ENCODE measurements at regions not wholly inside any gene's neighbourhood (a gene's known extent, or its start where the extent isn't known, plus 50 kb on each side); places are given as distances from the start of the nearest gene placed in this dataset.

DNA sequence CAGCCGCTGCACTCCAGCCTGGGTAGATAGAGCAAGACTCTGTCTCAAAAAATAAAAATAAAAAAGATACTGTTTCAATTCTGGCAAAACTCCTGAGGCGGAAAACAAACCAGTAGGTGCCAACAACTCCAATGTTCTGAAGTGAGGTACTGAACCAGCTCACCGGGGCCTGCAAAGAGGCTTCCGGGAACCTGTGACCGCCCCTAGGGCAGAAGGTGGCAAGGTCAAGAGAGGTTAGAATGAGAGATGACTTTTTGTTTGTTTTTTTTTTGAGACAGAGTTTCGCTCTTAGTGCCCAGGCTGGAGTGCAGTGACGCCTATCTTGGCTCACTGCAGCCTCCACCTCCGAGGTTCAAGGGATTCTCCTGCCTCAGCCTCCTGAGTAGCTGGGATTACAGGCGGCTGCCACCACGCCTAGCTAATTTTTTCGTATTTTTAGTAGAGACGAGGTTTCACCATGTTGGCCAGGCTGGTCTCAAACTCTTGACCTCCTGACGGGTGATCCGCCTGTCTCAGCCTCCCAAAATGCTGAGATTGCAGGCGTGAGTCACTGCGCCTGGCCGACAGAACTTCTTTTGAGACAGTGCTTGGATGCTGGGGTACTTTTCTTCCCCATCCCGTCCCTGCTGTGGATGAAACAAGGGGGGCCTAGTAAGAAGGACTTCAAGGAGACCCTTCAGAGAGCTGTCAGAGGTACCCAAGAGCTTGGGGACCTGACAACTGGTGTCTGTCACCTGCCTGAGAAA, 91.9 kb upstream of the SLC25A33 start (continued):
- TF ChIP-seq FOXA1 (IDR thresholded peaks at IDR 0.05) = no peak
- TF ChIP-seq FOXA1 (CRISPR knock-in tag; IDR thresholded peaks at IDR 0.05) = no peak
- TF ChIP-seq ZNF121 (CRISPR knock-in tag; IDR thresholded peaks at IDR 0.05) = 0 out of 2 replicates have a peak, but pooled peaks have one; percentile 32
- TF ChIP-seq CREB1 (IDR thresholded peaks at IDR 0.05) = no peak
- 0 out of 2 replicates have a peak, but pooled peaks have one; percentile 30 for TF ChIP-seq CREB1 (CRISPR knock-in tag; IDR thresholded peaks at IDR 0.05)
- no peak for TF ChIP-seq ZNF317 (CRISPR knock-in tag; IDR thresholded peaks at IDR 0.05)
- no peak for TF ChIP-seq RBFOX2 (IDR thresholded peaks at IDR 0.05; ENCODE audit: low read depth, low read length)
- no peak for TF ChIP-seq ZNF10 (CRISPR knock-in tag; IDR thresholded peaks at IDR 0.05; ENCODE audit: borderline replicate concordance, low read depth)
- no peak for TF ChIP-seq PRMT3 (CRISPR knock-in tag; IDR thresholded peaks at IDR 0.05; ENCODE audit: borderline replicate concordance, low read depth)
- peak; percentile 46; the same call in 1 of the 2 replicates for TF ChIP-seq NR2F2 (IDR thresholded peaks at IDR 0.05; ENCODE audit: borderline replicate concordance, low read depth)
- TF ChIP-seq, protein P1, sequence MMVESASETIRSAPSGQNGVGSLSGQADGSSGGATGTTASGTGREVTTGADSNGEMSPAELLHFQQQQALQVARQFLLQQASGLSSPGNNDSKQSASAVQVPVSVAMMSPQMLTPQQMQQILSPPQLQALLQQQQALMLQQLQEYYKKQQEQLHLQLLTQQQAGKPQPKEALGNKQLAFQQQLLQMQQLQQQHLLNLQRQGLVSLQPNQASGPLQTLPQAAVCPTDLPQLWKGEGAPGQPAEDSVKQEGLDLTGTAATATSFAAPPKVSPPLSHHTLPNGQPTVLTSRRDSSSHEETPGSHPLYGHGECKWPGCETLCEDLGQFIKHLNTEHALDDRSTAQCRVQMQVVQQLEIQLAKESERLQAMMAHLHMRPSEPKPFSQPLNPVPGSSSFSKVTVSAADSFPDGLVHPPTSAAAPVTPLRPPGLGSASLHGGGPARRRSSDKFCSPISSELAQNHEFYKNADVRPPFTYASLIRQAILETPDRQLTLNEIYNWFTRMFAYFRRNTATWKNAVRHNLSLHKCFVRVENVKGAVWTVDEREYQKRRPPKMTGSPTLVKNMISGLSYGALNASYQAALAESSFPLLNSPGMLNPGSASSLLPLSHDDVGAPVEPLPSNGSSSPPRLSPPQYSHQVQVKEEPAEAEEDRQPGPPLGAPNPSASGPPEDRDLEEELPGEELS (CRISPR knock-in tag; IDR thresholded peaks at IDR 0.05) = no peak
